ENCODE measurements at regions not wholly inside any gene's neighbourhood (a gene's known extent, or its start where the extent isn't known, plus 50 kb on each side); places are given as distances from the start of the nearest gene placed in this dataset.
"Not testable (repeated sequence)": the region's sequence is repeated elsewhere in the genome, so short reads cannot be mapped to it uniquely, and the experiment has no call there.

DNA sequence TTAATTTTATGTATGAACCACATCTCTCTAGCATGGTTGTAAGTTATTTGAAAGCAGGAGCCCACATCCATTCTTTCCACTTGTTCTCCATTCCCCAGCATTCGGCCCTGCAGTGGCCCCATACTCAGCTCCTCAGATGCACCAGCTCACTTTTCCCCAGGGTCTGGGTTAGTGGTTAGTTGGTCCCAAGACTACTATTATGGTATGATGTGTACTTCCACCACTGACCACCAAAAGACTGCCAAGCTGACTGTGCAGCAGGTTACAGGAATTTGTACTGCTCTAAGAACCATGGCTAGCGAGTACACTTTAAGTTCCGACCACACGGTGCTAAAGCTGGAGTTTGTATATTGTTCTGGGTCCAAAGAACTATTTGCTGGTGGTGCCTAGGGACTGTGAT lies 413.6 kb upstream of the TCF4 start:
- DNase-seq: no peak

DNA sequence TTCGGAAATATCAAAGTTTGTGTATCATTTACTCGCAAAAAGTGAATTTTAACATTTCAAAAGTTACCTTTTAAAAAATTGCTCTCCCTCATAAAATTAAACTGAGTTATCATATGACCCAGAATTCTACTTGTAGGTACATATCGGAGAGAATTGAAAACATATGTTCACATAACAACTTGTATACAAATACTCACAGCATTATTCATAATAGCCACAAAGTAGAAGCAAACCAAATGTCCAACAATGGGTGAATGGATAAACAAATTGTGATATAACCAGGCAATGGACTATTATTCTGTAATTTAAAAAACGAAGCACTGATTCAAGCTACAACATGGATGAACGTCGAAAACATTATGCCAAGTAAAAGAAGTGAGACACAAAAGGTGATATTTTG lies 412.0 kb upstream of the TCF4 start:
- DNase-seq: no peak

DNA sequence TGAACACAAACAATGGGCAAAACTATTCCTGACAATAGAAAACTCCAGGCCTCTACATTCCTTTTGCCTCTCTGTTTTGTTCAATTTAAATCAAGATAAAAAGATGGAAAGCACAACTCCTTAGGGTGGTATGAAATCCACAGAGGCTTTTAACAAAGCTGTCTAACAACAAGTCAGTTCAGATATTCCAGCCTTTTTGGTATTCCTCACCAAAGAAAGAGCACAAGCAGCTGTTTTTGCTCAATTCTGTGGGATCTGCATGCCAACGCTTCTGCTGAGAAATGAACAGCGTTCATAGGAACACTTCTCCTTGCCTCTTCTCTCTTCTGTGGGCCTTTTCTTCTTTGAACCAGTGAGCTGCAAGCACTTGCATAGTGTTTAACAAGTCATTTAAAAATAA lies 411.6 kb upstream of the TCF4 start:
- DNase-seq: no peak

DNA sequence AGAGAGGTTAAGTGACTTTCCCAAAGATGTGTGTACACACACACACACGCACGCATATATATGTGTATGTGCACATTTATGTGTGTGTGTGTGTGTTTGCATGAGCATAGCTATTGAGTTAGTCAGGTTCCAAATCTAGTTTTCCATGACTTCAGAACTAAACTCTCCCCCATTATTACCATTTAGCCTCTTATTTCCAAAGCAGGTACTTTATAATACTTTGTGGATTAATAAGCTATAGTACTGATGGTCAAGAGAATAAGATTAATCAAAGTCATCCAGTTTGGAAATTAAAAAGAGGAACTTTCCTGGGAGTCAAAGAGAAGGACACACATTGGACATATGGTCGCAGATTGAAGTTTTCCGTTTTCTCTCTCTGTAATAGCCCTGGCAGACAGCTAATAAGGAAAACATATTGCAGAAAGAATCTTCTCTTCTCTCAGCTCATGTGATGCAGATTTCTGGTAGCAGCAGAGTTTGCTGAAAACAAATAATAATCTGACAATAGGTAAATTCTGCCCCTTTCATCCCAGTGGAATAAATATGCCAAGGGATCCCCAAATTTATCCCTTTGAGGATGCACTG lies 410.9 kb upstream of the TCF4 start:
- DNase-seq: no peak

DNA sequence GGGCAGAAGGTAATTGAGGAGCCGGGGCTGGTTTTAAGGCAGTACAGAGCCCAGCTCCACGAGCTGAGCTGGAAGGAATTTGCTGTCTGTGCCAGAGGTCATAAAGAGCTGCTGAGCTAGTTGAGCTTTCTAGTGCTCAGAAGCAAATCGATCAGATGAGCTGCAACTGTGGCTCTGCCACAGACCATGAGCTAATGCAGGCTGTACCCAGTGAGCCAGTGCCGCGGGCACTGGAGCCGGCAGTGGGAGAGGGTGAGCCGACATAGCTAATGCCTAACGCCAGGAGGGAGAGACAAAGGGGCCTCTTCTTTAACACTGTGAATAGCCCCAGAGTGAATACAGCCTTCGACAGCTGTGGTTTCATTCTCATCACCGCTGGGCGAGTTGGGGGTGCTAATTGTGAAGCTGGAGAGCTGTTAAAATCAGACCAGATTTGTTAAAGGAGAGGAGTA lies 410.1 kb upstream of the TCF4 start:
- no peak for DNase-seq

DNA sequence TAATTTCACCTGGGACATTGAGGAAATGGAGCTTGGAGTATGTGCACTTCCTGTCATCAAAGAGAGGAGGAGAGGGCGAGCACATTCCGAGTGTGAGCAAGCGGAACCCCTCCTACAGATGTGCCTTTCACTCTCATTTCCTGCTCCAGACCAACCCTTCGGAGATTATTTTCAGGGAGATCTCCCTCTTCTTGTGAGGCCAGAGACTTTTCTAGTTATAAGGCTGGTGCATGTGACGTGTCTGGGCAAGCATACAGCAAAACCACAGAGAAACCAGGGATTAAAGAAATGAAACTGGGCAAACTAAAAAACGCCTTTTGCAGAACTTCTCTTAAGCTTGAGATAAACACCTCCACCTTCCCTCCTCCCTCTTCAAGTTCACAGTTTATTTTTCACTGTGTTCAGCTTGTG lies 409.2 kb upstream of the TCF4 start:
- no peak for DNase-seq

DNA sequence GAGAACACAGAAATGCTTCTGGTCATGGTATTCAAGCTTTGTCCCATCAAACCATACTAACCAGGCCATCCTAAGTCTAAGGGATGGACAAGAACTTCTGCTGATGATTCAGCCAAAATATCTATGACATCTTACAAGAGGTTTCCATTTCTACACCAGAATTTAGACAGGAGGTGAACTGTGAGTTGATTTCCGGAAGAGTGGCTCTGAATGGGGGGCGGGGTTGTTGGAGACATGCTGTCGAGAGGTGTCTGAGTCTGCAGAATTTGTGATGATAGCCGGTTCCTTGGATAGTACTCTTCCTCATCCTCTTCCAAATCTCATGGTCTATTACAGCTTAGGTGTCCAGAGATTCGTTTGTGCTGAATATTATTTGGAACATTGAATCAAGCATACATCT lies 408.7 kb upstream of the TCF4 start:
- DNase-seq: no peak

DNA sequence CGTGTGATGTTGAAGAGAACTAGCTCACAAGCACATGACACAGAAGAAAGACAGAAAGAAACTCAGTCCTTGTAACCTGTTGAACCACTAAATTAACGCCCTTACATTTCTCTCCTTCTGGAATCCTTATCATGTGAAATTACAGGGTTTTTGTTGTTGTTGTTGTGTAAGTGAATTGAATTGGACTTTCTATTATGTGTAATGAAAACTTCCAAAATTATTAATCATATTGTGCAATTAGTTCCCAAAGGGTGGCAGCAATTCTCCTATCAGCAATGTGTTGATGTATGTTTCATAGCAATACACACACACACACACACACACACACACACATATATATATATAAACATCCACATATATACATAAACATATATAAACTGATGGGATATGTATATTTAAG lies 402.2 kb upstream of the TCF4 start:
- no peak for DNase-seq

DNA sequence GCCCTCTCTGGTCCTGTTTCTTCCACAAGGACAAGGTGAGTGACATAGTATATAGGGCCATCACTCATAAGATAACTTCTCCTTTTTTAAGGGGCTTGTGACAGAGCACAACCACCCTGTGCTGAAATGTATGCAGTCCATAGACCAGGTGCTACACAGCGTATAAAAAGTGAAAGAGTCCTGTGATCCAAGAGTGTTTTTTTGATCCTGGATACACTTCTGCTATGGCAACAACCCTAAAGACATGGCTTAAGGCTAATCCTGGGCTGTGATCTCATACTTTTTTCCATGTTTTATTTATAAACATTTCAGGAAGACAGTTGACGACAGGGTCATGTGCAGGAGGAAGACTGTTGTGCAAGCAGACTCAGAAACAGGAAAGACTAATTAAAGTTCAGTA lies 400.5 kb upstream of the TCF4 start:
- no peak for DNase-seq

DNA sequence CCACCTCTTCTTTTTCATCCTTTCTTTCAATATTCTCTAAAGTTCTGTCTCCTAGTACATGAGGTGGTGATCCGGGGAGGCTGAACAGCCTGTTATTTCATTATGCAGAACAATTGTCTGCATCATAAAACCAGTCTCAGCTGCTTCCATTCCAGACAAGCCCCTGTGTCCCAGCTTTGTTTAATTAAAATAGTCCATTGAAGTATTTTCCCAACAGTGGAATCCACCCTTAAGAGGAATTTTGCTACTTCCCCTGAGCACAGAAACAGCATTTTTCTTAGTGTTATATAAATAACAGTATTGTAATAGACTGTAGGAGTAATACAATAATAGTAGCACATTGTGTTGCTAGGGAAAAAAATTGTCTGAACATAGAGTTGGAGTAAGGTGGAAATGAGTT lies 395.4 kb upstream of the TCF4 start:
- DNase-seq: no peak

DNA sequence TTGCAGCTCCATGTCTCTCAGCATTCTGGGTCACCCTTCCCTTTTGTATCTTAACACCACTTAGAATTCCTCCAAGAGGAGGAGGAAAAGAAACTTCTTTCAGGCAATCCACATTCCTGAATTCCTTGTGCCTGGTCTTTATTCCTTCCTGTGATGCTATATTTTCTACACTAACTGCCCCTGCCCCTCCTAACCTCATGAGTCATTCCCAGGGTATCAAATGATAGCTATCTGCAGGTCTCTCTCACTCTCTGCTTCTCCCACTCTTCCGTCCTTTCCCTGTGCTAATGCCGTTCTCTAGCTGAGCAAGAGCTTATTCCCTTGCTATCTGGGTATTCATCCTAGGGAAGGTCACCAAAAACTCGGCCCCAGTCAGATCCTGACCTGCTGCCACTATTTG lies 395.0 kb upstream of the TCF4 start:
- DNase-seq: no peak

DNA sequence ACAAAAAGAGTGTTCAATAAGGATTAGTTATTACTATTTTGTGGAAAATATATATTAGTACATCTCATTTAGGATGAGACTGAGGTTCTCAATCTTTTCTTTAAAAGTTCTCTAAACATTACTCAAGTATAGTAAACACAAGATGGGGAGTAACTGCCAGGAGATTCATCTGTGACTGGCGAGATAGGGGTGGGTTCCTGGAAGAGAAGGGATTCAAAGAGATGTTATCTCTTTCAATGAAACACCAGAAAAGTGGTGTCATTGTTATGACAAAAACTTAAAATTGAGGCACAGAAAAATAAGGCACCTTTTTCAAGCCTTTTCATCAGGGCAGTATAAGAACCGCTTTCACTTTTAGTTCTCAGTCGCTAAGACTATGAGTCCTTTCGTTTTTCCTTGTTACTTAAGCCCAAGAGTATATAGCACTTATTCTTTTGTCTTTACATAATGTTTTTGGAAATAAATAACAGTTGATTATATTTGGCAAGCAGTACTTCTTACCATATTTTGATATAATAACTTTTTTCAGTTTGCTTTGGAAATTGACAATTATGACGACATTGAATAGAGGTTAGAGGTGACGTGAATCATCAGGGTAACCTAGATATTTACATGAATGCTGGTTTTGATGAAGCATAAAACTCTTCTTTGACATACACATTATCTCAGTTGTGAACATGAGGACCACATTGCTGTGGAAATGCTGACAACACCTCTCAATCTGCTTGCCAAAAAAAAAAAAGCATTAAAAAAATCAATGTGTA lies 393.9 kb upstream of the TCF4 start:
- no peak for DNase-seq

DNA sequence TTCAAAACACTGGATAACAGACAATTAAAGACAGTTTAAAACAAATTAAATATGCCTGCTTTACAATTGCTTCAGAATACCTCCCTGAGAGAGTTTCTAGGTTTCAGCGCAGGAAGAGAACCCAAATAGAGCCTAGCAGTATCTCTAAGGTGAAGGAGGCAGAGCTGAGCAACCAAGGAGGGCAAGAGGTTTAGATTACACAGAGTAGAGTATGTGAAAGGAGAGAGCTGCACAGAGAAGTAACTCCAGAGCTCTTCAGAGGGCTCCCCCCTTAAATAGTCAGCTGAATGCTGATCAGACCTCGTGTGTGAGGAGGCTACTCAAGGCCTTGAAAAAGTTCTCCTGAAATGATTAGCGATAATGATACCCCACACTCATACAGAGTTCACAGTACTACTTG lies 386.5 kb upstream of the TCF4 start:
- DNase-seq: no peak

DNA sequence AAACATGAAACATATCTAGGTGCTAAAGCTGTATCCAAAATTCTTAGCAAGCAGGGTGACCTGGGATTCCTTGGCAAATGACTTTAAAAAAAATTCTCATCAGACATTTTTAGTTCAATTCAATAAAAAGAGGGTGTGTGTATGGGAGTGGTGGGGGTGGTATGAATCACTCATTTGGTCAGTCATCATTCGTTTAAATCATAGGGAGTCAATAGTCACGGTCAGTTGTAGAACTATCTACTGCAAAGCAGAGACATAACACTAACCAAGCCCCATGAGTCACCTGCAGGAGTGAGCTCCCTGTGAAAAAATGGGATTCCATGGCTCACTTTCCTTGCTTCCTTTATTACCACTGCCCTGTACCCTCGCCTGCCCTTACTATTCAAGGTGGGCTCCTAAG lies 380.6 kb upstream of the TCF4 start:
- DNase-seq: no peak

DNA sequence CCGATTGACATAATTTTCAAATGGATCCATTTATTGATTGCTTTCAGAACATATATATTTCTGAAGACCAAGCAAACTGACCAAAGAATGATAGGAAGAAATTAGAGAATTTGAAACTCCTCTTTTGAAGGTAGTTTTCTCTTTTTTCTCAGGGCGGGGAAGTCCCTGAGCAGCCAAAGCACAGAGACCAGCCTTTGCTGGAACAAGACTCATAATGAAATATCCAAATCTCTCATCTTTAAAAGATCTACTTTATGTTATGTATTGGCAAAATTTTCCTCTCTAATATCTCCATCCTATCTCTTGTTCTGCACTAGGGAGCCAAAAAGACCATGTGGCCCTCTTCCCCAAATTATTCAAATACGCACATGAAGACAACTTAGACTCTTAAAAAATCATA lies 379.0 kb upstream of the TCF4 start:
- DNase-seq: no peak

DNA sequence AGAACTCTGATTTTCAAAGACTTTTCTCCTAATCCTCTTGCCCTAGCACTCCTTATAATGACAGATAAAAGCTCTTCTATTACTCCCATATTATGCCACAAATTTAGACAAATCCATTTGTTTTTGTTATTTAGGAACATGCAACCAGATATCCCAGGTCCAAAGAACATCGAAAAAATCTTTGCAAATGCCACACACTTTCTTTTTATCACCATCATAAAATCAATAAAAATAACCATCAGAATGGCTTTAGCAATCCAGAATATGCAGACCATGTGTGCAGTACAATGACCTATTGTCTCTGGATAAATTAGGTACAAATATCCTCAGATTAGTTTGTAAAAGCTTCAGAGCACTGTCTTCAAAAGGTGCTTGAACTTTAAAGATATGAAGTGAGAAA lies 376.2 kb upstream of the TCF4 start:
- no peak for DNase-seq

DNA sequence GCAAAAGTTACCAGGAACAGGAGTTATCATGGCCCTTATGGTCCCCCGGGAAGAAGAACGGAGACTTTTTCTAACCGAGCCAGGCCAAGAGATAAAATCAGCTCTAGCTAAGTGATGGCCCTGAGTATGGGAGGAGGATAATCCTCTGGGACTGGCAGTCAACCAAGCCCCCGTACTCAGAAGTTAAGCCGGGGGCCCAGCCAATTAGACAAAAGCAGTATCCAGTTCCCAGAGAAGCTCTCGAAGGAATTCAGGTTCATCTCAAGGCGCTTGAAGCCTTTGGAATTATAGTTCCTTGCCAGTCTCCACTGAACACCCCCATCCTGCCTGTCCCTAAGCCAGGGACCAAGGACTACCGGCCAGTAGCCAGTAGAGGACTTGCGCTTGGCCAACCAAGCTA lies 365.3 kb upstream of the TCF4 start:
- no peak for DNase-seq

DNA sequence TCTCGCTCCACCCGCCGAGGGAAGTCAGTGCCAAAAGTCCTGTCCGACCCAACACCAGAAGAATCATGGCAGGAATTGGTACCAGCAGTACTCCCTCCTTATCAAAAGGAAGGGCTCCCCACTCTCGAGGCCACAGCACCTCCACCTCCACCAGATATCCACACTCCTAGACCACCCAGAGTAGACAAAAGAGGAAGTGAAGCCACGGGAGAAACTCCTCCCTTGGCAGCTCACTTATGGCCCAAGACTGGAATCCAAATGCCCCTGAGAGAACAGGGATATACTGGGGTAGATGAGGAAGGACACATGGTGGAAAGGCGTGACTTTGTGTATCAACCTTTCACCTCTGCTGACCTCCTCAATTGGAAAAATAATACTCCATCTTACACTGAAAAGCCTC lies 363.7 kb upstream of the TCF4 start:
- DNase-seq: not testable (repeated sequence)

DNA sequence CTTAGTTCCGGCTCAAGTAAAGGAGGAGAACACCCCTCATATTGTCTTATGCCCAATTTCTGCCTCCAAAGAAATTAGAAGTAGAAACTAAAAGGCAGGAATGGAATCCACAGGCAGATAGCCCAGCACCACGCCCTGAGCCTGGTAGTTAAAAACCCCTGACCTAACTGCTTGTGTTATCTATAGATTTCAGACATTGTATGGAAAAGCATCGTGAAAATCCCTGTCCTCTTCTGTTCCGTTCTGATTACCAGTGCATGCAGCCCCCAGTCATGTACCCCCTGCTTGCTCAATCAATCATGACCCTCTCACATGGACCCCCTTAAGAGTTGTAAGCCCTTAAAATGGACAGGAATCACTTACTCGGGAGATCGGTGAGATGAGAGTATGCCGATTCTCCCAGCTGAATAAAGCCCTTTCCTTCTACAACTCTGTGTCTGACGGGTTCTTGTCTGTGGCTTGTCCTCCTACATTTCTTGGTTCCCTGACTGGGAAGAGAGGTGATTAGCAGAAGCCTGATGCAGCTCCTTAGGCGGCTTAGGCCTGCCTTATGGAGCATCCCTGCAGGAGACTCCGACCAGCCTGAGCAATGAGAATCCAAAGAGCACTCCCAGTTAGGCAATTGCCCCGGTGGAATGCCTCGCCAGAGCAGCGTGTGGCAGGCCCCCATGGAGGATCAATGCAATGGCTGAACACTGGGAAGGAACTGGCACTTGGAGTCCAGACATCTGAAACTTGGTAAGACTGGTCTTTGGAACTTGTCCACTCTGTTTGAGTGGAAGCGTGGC lies 362.6 kb upstream of the TCF4 start:
- DNase-seq: no peak

DNA sequence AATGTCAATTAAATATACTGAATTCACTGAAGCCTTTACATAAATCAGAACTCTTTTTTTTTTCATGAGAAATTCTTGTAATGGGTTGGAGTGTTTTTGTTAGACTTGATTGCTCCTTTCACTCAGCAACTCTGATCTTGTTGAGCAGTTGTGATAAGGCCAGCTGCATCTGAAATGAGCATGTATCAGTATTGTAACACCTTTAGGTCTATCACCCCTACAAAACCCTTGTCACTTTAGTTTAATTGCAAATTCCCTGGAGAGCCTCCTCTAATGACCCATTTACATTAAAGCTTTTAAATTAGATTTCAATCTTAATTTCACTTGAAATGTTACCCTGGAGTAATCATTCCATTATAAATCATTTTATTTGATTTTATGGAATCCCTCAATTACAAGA lies 346.8 kb upstream of the TCF4 start:
- no peak for DNase-seq

DNA sequence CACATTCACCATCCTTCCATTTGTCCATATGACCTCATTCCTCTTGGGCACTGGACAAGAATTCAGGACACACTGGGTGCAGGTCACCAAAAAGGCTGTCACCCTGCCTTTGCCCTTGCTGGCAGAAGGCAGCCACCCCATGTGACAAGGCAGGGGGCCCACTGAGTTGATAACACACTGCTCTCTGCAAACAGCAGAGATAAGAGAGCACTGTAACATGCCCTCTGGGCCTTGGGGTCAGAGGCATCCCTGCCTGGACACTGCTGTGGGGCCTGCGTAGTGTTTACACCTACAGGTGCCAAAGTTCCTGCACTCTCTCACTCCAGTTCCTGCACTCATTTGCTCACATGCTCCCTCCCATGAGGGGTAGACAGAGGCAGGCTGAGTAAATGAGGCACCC lies 344.7 kb upstream of the TCF4 start:
- no peak for DNase-seq

DNA sequence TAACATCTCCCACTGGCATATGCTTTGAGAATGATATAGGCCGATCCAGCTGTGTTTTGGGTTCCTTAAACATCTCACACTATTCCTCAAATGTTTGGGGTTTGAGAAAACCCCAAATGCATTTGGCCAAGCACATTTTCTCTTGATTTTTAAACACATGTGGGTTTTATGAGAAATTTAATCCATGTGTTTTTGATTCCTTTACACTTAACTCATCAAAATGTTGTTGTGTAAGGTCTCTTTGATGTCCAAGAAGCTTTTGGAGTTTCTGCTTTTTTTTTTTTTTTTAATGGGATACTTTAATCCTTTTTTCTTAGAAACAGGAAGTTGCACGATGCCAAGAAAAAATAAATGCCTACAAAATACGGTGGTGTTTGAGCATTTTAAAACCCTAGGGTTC lies 339.8 kb upstream of the TCF4 start:
- DNase-seq: no peak

DNA sequence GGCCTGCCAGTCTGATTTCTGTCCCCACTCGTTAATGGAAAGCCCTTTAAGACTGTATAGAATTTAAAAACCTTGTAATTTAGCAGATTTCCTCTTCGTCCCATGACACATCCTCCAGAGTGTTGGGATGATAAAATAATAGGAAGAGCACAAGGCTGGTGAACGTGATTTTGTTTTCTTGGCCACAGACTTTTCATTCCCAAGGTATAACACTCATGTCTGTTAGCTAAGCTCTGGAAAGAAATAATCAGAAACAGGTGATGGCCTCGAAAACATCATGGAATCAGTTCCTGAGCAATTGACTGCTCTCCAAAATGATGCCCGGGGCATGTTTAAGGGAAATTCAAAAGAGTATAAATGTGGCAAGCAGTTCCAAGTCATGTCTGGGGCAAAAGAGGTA lies 337.8 kb upstream of the TCF4 start:
- DNase-seq: no peak

DNA sequence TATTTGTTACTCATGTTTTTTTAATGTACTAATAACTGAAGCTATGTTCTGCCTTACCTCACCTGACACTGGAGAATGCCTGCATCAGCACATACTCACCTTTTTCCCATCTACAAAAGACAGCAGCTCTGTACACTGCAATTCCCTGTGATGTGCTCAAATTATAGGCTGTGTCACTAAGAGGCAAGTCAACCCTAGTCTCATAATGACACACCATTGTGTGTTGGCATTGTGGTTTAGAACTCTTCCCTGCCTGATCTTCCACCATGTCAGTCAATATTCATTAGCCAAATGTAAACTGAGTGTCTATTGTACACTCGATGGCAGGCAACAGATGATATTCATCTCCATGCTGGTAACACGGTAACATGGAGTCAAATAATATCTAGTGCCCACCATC lies 332.1 kb upstream of the TCF4 start:
- DNase-seq: no peak
